Upper lobe of left lung (tissue), 4 donors: ENCODE measurements at regions not wholly inside any gene's neighbourhood (a gene's known extent, or its start where the extent isn't known, plus 50 kb on each side); places are given as distances from the start of the nearest gene placed in this dataset.
"Not testable (repeated sequence)": the region's sequence is repeated elsewhere in the genome, so short reads cannot be mapped to it uniquely, and the experiment has no call there.

Experiments used
- EP300 ChIP-seq, 4 donors: sonication (generic); formaldehyde crosslinking; IDR thresholded peaks; one replicate each; pipeline ENCODE4 v1.5.1; 2017; ENCODE audit warnings: antibody characterized with exemption in 4 of 4, control low read depth in 2 of 4
- POLR2A ChIP-seq, 4 donors: fragments of 450-650 bp; IDR thresholded peaks; one replicate each; pipeline ENCODE4 v1.5.1; 2016 to 2017; ENCODE audit warnings: antibody characterized with exemption in 4 of 4, mild to moderate bottlenecking in 2 of 4
- TF ChIP-seq, protein P1 (sequence below), 6 experiments: fragments of 450-650 bp in 4 of 6; fragments of 200-600 bp in 2 of 6; sonication (generic) in 2 of 6; IDR thresholded peaks; one replicate each; pipeline ENCODE4 v1.5.1; 2016 to 2019; ENCODE audit warnings: antibody characterized with exemption in 6 of 6

DNA sequence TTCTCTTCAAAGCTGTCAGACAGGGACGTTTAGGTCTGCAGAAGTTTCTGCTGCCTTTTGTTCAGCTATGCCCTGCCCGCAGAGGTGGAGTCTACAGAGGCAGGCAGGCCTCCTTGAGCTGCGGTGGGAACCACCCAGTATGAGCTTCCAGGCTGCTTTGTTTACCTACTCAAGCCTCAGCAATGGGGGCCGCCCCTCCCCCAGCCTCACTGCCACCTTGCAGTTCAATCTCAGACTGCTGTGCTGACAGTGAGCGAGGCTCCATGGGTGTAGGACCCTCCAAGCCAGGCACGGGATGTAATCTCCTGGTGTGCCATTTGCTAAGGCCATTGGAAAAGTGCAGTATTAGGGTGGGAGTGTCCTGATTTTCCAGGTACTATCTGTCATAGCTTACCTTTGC is 153.5 kb upstream of the GMNC start:
- TF ChIP-seq, protein P1, sequence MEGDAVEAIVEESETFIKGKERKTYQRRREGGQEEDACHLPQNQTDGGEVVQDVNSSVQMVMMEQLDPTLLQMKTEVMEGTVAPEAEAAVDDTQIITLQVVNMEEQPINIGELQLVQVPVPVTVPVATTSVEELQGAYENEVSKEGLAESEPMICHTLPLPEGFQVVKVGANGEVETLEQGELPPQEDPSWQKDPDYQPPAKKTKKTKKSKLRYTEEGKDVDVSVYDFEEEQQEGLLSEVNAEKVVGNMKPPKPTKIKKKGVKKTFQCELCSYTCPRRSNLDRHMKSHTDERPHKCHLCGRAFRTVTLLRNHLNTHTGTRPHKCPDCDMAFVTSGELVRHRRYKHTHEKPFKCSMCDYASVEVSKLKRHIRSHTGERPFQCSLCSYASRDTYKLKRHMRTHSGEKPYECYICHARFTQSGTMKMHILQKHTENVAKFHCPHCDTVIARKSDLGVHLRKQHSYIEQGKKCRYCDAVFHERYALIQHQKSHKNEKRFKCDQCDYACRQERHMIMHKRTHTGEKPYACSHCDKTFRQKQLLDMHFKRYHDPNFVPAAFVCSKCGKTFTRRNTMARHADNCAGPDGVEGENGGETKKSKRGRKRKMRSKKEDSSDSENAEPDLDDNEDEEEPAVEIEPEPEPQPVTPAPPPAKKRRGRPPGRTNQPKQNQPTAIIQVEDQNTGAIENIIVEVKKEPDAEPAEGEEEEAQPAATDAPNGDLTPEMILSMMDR (IDR thresholded peaks at IDR 0.05) = not testable (repeated sequence)
- TF ChIP-seq POLR2A, EP300 (IDR thresholded peaks at IDR 0.05): not testable (repeated sequence)
